ENCODE measurements at regions not wholly inside any gene's neighbourhood (a gene's known extent, or its start where the extent isn't known, plus 50 kb on each side); places are given as distances from the start of the nearest gene placed in this dataset.

GRCh38 chr11:95545116-95545875 lies 244.3 kb downstream of the FAM76B start:
- H3K4me1 ChIP-seq (ENCODE audit: control insufficient read depth, insufficient read depth, low read length): no peaks in the 10 kb centered on the region
- POLR2A ChIA-PET: no interaction called here

More at GRCh38 chr11:95545116-95545875, 244.3 kb downstream of the FAM76B start:
- H3K27me3 ChIP-seq (ENCODE audit: control insufficient read depth, insufficient read depth, low read length): no peaks in the 10 kb centered on the region
- in situ Hi-C loops (cut with HindIII; ENCODE audit: low pct_unique_long_range_greater_than_20kb, low sequenced_read_pairs): no loop called here
- no peak overlapping the region for H3K27ac ChIP-seq (ENCODE audit: low read length)
- no TSS peak for BruUV-seq (replicated peaks)
- no peaks in the 10 kb centered on the region for H3K9me3 ChIP-seq (ENCODE audit: control insufficient read depth, insufficient read depth, low read depth, low read length)
- TF ChIP-seq POLR2AphosphoS5 (IDR thresholded peaks at IDR 0.05; ENCODE audit: low read depth, low read length) (no peak), REST (IDR thresholded peaks at IDR 0.05; ENCODE audit: insufficient read depth in 1 of 2, low read depth in 2 of 2, low read length in 1 of 2) (no peak), SIN3A (IDR thresholded peaks at IDR 0.05; ENCODE audit: borderline replicate concordance, insufficient read depth, low read depth, low read length) (no peak), TCF7L2 (IDR thresholded peaks at IDR 0.05; ENCODE audit: low read depth, low read length) (no peak), CTCF (IDR thresholded peaks at IDR 0.05) (peak; percentile 40)
- intact Hi-C loops (cut with micrococcal nuclease; ENCODE audit: unreplicated experiment): no loop called here
- no peaks in the 10 kb centered on the region for H3K36me3 ChIP-seq (ENCODE audit: control insufficient read depth, insufficient read depth, low read length)
- DNase-seq (ENCODE audit: low read depth, low spot score) (no peak), ATAC-seq (peak; percentile 12; the same call in 1 of the 2 replicates)
- CTCF ChIA-PET: interaction anchor here (0.6 kb wide), 1 partner anchor 1031 kb away, joined by 3 read pairs; no protein-coding TSS in a partner anchor
- no peak overlapping the region for H3K4me3 ChIP-seq (ENCODE audit: low read depth in 2 of 2, low read length in 2 of 2)

Measured in Panc1 (cell line).